ENCODE measurements at regions not wholly inside any gene's neighbourhood (a gene's known extent, or its start where the extent isn't known, plus 50 kb on each side); places are given as distances from the start of the nearest gene placed in this dataset.
"Not testable (repeated sequence)": the region's sequence is repeated elsewhere in the genome, so short reads cannot be mapped to it uniquely, and the experiment has no call there.

DNA sequence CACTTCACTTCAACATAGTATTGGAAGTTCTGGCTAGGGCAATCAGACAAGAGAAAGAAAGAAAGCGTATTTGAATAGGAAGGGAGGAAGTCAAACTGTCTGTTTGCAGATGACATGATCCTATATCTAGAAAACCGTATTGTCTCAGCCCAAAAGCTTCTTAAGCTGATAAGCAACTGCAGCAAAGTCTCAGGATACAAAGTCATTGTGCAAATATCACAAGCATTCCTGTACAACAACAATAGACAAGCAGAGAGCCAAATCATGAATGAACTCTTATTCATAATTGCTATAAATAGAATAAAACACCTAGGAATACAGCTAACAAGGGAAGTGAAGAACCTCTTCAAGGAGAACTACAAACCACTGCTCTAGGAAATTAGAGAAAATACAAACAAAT is 473.9 kb upstream of the SOX9 start:
- not testable (repeated sequence) for TF ChIP-seq FOXA1 (IDR thresholded peaks at IDR 0.05); EGR1 (IDR thresholded peaks at IDR 0.05; ENCODE audit: low read depth in 2 of 2); GABPA (IDR thresholded peaks at IDR 0.05 in 1 of 2, conservative IDR thresholded peaks at IDR 0.05 in 1 of 2); YY1 (IDR thresholded peaks at IDR 0.05); TAF1 (conservative IDR thresholded peaks at IDR 0.05); NR2F2 (IDR thresholded peaks at IDR 0.05); RXRA (IDR thresholded peaks at IDR 0.05); JUND (IDR thresholded peaks at IDR 0.05)
- TF ChIP-seq, protein P1, sequence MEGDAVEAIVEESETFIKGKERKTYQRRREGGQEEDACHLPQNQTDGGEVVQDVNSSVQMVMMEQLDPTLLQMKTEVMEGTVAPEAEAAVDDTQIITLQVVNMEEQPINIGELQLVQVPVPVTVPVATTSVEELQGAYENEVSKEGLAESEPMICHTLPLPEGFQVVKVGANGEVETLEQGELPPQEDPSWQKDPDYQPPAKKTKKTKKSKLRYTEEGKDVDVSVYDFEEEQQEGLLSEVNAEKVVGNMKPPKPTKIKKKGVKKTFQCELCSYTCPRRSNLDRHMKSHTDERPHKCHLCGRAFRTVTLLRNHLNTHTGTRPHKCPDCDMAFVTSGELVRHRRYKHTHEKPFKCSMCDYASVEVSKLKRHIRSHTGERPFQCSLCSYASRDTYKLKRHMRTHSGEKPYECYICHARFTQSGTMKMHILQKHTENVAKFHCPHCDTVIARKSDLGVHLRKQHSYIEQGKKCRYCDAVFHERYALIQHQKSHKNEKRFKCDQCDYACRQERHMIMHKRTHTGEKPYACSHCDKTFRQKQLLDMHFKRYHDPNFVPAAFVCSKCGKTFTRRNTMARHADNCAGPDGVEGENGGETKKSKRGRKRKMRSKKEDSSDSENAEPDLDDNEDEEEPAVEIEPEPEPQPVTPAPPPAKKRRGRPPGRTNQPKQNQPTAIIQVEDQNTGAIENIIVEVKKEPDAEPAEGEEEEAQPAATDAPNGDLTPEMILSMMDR (IDR thresholded peaks at IDR 0.05; ENCODE audit: low read depth, low read length, missing input control): not testable (repeated sequence)
- TF ChIP-seq, protein P2, sequence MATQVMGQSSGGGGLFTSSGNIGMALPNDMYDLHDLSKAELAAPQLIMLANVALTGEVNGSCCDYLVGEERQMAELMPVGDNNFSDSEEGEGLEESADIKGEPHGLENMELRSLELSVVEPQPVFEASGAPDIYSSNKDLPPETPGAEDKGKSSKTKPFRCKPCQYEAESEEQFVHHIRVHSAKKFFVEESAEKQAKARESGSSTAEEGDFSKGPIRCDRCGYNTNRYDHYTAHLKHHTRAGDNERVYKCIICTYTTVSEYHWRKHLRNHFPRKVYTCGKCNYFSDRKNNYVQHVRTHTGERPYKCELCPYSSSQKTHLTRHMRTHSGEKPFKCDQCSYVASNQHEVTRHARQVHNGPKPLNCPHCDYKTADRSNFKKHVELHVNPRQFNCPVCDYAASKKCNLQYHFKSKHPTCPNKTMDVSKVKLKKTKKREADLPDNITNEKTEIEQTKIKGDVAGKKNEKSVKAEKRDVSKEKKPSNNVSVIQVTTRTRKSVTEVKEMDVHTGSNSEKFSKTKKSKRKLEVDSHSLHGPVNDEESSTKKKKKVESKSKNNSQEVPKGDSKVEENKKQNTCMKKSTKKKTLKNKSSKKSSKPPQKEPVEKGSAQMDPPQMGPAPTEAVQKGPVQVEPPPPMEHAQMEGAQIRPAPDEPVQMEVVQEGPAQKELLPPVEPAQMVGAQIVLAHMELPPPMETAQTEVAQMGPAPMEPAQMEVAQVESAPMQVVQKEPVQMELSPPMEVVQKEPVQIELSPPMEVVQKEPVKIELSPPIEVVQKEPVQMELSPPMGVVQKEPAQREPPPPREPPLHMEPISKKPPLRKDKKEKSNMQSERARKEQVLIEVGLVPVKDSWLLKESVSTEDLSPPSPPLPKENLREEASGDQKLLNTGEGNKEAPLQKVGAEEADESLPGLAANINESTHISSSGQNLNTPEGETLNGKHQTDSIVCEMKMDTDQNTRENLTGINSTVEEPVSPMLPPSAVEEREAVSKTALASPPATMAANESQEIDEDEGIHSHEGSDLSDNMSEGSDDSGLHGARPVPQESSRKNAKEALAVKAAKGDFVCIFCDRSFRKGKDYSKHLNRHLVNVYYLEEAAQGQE (IDR thresholded peaks at IDR 0.05): not testable (repeated sequence)
- TF ChIP-seq, protein P3, sequence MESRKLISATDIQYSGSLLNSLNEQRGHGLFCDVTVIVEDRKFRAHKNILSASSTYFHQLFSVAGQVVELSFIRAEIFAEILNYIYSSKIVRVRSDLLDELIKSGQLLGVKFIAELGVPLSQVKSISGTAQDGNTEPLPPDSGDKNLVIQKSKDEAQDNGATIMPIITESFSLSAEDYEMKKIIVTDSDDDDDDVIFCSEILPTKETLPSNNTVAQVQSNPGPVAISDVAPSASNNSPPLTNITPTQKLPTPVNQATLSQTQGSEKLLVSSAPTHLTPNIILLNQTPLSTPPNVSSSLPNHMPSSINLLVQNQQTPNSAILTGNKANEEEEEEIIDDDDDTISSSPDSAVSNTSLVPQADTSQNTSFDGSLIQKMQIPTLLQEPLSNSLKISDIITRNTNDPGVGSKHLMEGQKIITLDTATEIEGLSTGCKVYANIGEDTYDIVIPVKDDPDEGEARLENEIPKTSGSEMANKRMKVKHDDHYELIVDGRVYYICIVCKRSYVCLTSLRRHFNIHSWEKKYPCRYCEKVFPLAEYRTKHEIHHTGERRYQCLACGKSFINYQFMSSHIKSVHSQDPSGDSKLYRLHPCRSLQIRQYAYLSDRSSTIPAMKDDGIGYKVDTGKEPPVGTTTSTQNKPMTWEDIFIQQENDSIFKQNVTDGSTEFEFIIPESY (IDR thresholded peaks at IDR 0.05): not testable (repeated sequence)

Data from liver (tissue), 3 donors.